Mucosa of rectum (tissue), 2 donors: ENCODE measurements at regions not wholly inside any gene's neighbourhood (a gene's known extent, or its start where the extent isn't known, plus 50 kb on each side); places are given as distances from the start of the nearest gene placed in this dataset.

Experiments
- H3K27ac ChIP-seq, 2 donors: one replicate each; pipeline ENCODE4 v1.7.0; 2013; ENCODE audit warnings: inconsistent platforms in 2 of 2, low read depth in 2 of 2, low read length in 2 of 2
- H3K27me3 ChIP-seq, 2 donors: one replicate each; pipeline ENCODE4 v1.7.0; 2013; ENCODE audit warnings: low read length in 2 of 2; ENCODE audit not compliant: control insufficient read depth in 2 of 2, insufficient read depth in 2 of 2
- H3K36me3 ChIP-seq, 2 donors: one replicate each; pipeline ENCODE4 v1.7.0; 2013; ENCODE audit warnings: low read length in 2 of 2; ENCODE audit not compliant: control insufficient read depth in 2 of 2, insufficient read depth in 2 of 2
- H3K4me1 ChIP-seq, 2 donors: one replicate each; pipeline ENCODE4 v1.7.0; 2013; ENCODE audit warnings: low read length in 2 of 2, mild to moderate bottlenecking in 1 of 2; ENCODE audit not compliant: control insufficient read depth in 2 of 2, insufficient read depth in 2 of 2
- H3K4me3 ChIP-seq, 2 donors: one replicate each; pipeline ENCODE4 v1.7.0; 2013; ENCODE audit warnings: low read length in 2 of 2
- H3K9ac ChIP-seq, 2 donors: one replicate each; pipeline ENCODE4 v1.7.0; 2013; ENCODE audit warnings: low read length in 2 of 2, low read depth in 1 of 2, mild to moderate bottlenecking in 1 of 2
- H3K9me3 ChIP-seq, 2 donors: one replicate each; pipeline ENCODE4 v1.7.0; 2013; ENCODE audit warnings: low read length in 2 of 2; ENCODE audit not compliant: control insufficient read depth in 2 of 2
- donor health status: healthy.
- donor health status: Normal muscosa, but diverticular disease.

GRCh38 chr5:6899221-6899620 lies 186.0 kb downstream of the TENT4A start:
- H3K9ac ChIP-seq = no peak overlapping the region
- H3K4me3 ChIP-seq = no peak overlapping the region
- no peaks in the 10 kb centered on the region for H3K4me1 ChIP-seq
- no peaks in the 10 kb centered on the region for H3K9me3 ChIP-seq
- no peaks in the 10 kb centered on the region for H3K36me3 ChIP-seq
- H3K27me3 ChIP-seq = no peaks in the 10 kb centered on the region
- no peak overlapping the region for H3K27ac ChIP-seq

GRCh38 chr5:6900247-6901227 lies 187.3 kb downstream of the TENT4A start:
- no peaks in the 10 kb centered on the region for H3K4me1 ChIP-seq
- no peak overlapping the region for H3K4me3 ChIP-seq
- no peaks in the 10 kb centered on the region for H3K36me3 ChIP-seq
- H3K27ac ChIP-seq = no peak overlapping the region
- H3K27me3 ChIP-seq = no peaks in the 10 kb centered on the region
- H3K9me3 ChIP-seq = no peaks in the 10 kb centered on the region
- H3K9ac ChIP-seq = no peak overlapping the region

GRCh38 chr5:6902094-6902493 lies 188.9 kb downstream of the TENT4A start:
- Histone ChIP-seq H3K27ac (no peak overlapping the region), H3K4me3 (no peak overlapping the region), H3K9ac (no peak overlapping the region), H3K27me3 (no peaks in the 10 kb centered on the region), H3K36me3 (no peaks in the 10 kb centered on the region), H3K4me1 (no peaks in the 10 kb centered on the region), H3K9me3 (no peaks in the 10 kb centered on the region)

- no peak overlapping the region for H3K9ac ChIP-seq
- no peak overlapping the region for H3K27ac ChIP-seq
- no peak overlapping the region for H3K4me3 ChIP-seq
- H3K9me3 ChIP-seq = no peaks in the 10 kb centered on the region
- no peaks in the 10 kb centered on the region for H3K36me3 ChIP-seq
- no peaks in the 10 kb centered on the region for H3K27me3 ChIP-seq
- no peaks in the 10 kb centered on the region for H3K4me1 ChIP-seq
Measured at GRCh38 chr5:6902597-6902996, 189.4 kb downstream of the TENT4A start.

GRCh38 chr5:6903934-6904333 lies 190.7 kb downstream of the TENT4A start:
- H3K27me3 ChIP-seq = no peaks in the 10 kb centered on the region
- H3K4me3 ChIP-seq = no peak overlapping the region
- H3K36me3 ChIP-seq = no peaks in the 10 kb centered on the region
- no peak overlapping the region for H3K9ac ChIP-seq
- no peak overlapping the region for H3K27ac ChIP-seq
- H3K9me3 ChIP-seq = no peaks in the 10 kb centered on the region
- no peaks in the 10 kb centered on the region for H3K4me1 ChIP-seq

- H3K27ac ChIP-seq = no peak overlapping the region
Measured at GRCh38 chr5:6904860-6905259, 191.6 kb downstream of the TENT4A start.

GRCh38 chr5:6905423-6905822 lies 192.2 kb downstream of the TENT4A start:
- no peak overlapping the region for H3K9ac ChIP-seq
- H3K36me3 ChIP-seq = no peaks in the 10 kb centered on the region
- H3K4me3 ChIP-seq = no peak overlapping the region
- no peaks in the 10 kb centered on the region for H3K9me3 ChIP-seq
- H3K4me1 ChIP-seq = no peaks in the 10 kb centered on the region
- H3K27me3 ChIP-seq = no peaks in the 10 kb centered on the region
- no peak overlapping the region for H3K27ac ChIP-seq

More at GRCh38 chr5:6904860-6905259, 191.6 kb downstream of the TENT4A start:
- no peaks in the 10 kb centered on the region for H3K9me3 ChIP-seq
- no peak overlapping the region for H3K9ac ChIP-seq
- H3K36me3 ChIP-seq = no peaks in the 10 kb centered on the region
- H3K4me3 ChIP-seq = no peak overlapping the region
- H3K27me3 ChIP-seq = no peaks in the 10 kb centered on the region
- no peaks in the 10 kb centered on the region for H3K4me1 ChIP-seq

- Histone ChIP-seq H3K4me3 (no peak overlapping the region), H3K9ac (no peak overlapping the region), H3K9me3 (no peaks in the 10 kb centered on the region), H3K27ac (no peak overlapping the region), H3K27me3 (no peaks in the 10 kb centered on the region), H3K36me3 (no peaks in the 10 kb centered on the region), H3K4me1 (no peaks in the 10 kb centered on the region)
Measured at GRCh38 chr5:6905883-6906282, 192.7 kb downstream of the TENT4A start.

GRCh38 chr5:6907320-6907918 lies 194.2 kb downstream of the TENT4A start:
- Histone ChIP-seq H3K9me3 (no peaks in the 10 kb centered on the region), H3K9ac (no peak overlapping the region), H3K4me1 (no peaks in the 10 kb centered on the region), H3K36me3 (no peaks in the 10 kb centered on the region), H3K4me3 (no peak overlapping the region), H3K27me3 (no peaks in the 10 kb centered on the region), H3K27ac (no peak overlapping the region)

- no peaks in the 10 kb centered on the region for H3K27me3 ChIP-seq
Measured at GRCh38 chr5:6909901-6910300, 196.7 kb downstream of the TENT4A start.

More at GRCh38 chr5:6909901-6910300, 196.7 kb downstream of the TENT4A start:
- H3K36me3 ChIP-seq = no peaks in the 10 kb centered on the region
- no peaks in the 10 kb centered on the region for H3K9me3 ChIP-seq
- H3K4me1 ChIP-seq = no peaks in the 10 kb centered on the region
- no peak overlapping the region for H3K9ac ChIP-seq
- H3K4me3 ChIP-seq = no peak overlapping the region
- no peak overlapping the region for H3K27ac ChIP-seq
